Stimulated activated effector memory CD8-positive, alpha-beta T cell treated with anti-CD3 and anti-CD28 coated beads, Interleukin-12 subunit alpha, Interleukin-12 subunit beta, amount 100 ng/mL, for 72 hours (primary cell): ENCODE measurements at regions not wholly inside any gene's neighbourhood (a gene's known extent, or its start where the extent isn't known, plus 50 kb on each side); places are given as distances from the start of the nearest gene placed in this dataset.
"Not testable (repeated sequence)": the region's sequence is repeated elsewhere in the genome, so short reads cannot be mapped to it uniquely, and the experiment has no call there.

Experiments
- ATAC-seq: fragments of 150-1000 bp; cut with Tn5 transposase; 2 replicates; pipeline ENCODE4 v1.10.0; 2021
- DNase-seq, 2 donors: peaks; one replicate each; pipeline ENCODE4 v3.0.0; 2021 to 2022; ENCODE audit warnings: low spot score in 2 of 2
- H3K27ac Mint-ChIP-seq: one replicate; pipeline ENCODE4 v1.8.0; 2022; ENCODE audit warnings: mild to moderate bottlenecking, mixed read lengths
- H3K36me3 Mint-ChIP-seq: one replicate; pipeline ENCODE4 v1.8.0; 2022; ENCODE audit warnings: mild to moderate bottlenecking, mixed read lengths
- H3K4me1 Mint-ChIP-seq: one replicate; pipeline ENCODE4 v1.8.0; 2022; ENCODE audit warnings: mixed read lengths
- H3K4me3 Mint-ChIP-seq: one replicate; pipeline ENCODE4 v1.8.0; 2022; ENCODE audit warnings: mild to moderate bottlenecking, mixed read lengths
- H3K9me3 Mint-ChIP-seq: one replicate; pipeline ENCODE4 v1.8.0; 2022; ENCODE audit warnings: mixed read lengths

GRCh38 chr7:82665966-82666507 lies 222.5 kb upstream of the CACNA2D1 start:
- no peak overlapping the region for H3K27ac Mint-ChIP-seq
- H3K4me3 Mint-ChIP-seq, result no peak overlapping the region
- H3K9me3 Mint-ChIP-seq, result no peaks in the 10 kb centered on the region
- DNase-seq (no peak), ATAC-seq (no peak)
- no peaks in the 10 kb centered on the region for H3K36me3 Mint-ChIP-seq
- no peaks in the 10 kb centered on the region for H3K4me1 Mint-ChIP-seq

- ATAC-seq (no peak), DNase-seq (no peak)
- H3K27ac Mint-ChIP-seq, result no peak overlapping the region
- H3K4me1 Mint-ChIP-seq, result no peaks in the 10 kb centered on the region
- no peak overlapping the region for H3K4me3 Mint-ChIP-seq
- H3K36me3 Mint-ChIP-seq, result no peaks in the 10 kb centered on the region
- peaks cover 10% of the 10 kb centered on the region for H3K9me3 Mint-ChIP-seq
Measured at GRCh38 chr7:82655965-82656364, 212.4 kb upstream of the CACNA2D1 start.

DNA sequence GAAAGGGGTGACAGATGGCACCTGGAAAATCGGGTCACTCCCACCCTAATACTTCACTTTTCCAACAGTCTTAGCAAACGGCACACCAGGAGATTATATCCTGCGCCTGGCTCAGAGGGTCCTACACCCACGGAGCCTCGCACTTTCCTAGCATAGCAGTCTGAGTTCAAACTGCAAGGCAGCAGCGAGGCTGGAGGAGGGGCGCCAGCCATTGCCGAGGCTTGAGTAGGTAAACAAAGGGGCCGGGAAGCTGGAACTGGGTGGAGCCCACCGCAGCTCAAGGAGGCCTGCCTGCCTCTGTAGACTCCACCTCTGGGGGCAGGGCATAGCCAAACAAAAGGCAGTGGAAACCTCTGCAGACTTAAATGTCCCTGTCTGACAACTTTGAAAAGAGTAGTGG lies 206.5 kb upstream of the CACNA2D1 start:
- not testable (repeated sequence) for H3K27ac Mint-ChIP-seq, H3K4me1 Mint-ChIP-seq, H3K9me3 Mint-ChIP-seq, H3K36me3 Mint-ChIP-seq, H3K4me3 Mint-ChIP-seq, ATAC-seq, DNase-seq

DNA sequence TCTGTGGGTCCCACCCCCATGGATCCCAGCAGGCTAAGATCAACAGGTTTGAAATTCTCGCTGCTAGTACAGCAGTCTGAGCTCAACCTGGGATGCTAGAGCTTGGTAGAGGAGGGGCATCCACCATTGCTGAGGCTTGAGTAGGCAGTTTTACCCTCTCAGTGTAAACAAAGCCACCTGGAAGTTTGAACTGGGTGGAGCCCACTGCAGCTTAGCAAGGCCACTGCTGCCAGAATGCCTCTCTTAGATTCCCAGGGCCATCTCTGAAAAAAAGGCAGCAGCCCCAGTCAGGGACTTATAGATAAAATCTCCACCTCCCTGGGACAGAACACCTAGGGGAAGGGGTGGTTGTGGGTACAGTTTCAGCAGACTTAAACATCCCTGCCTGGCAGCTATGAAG lies 190.0 kb upstream of the CACNA2D1 start:
- peaks cover 6% of the 10 kb centered on the region for H3K9me3 Mint-ChIP-seq
- DNase-seq (no peak), ATAC-seq (no peak)
- H3K27ac Mint-ChIP-seq, result no peak overlapping the region
- H3K36me3 Mint-ChIP-seq, result no peaks in the 10 kb centered on the region
- no peaks in the 10 kb centered on the region for H3K4me1 Mint-ChIP-seq
- no peak overlapping the region for H3K4me3 Mint-ChIP-seq

- peaks cover 6% of the 10 kb centered on the region for H3K9me3 Mint-ChIP-seq
- H3K4me1 Mint-ChIP-seq, result no peaks in the 10 kb centered on the region
- no peak overlapping the region for H3K27ac Mint-ChIP-seq
- H3K4me3 Mint-ChIP-seq, result no peak overlapping the region
- DNase-seq (no peak), ATAC-seq (no peak)
- H3K36me3 Mint-ChIP-seq, result no peaks in the 10 kb centered on the region
Measured at GRCh38 chr7:82631998-82632397, 188.4 kb upstream of the CACNA2D1 start.

DNA sequence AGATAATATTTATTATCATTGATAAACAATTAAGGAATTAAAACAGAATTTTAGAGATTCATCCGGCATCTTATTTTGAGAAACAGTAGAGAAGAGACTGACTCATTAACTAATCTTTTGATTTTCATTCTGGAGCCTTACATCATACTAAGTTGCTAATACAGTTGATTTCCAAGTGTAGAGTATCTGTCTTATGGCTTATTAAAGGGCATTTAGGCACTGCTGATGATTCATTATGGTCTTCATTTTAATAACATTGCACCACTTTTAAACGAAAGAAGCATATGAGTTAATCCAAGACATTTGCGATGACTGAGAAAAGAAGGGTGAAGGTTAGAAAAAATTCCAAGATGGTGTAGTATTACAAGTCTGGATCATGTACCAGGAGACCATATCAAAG lies 186.0 kb upstream of the CACNA2D1 start:
- Mint-ChIP-seq H3K27ac (no peak overlapping the region), H3K4me3 (no peak overlapping the region), H3K36me3 (no peaks in the 10 kb centered on the region), H3K9me3 (peaks cover 2% of the 10 kb centered on the region), H3K4me1 (no peaks in the 10 kb centered on the region)
- no peak for ATAC-seq
- DNase-seq, result no peak

DNA sequence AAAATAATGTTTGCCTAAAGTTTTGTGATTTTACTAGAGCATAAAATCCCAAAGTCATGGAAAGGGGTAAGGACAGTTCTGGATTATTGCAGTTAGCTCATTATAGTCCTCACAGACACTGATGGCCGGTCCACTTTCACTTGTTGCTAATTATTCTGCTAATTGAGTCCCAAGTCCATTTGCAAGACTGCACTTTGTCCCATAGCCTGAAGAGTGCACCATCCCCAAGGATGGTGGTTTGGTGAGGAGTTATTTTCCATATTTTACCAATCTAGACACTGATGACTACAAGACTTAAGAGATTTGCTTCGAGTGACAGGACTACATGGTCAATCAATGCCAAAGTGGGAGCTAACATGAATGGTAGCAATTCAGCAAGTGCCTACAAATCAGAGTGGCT lies 181.8 kb upstream of the CACNA2D1 start:
- H3K9me3 Mint-ChIP-seq, result peaks cover 6% of the 10 kb centered on the region
- no peak for DNase-seq
- ATAC-seq, result no peak
- no peaks in the 10 kb centered on the region for H3K36me3 Mint-ChIP-seq
- H3K27ac Mint-ChIP-seq, result no peak overlapping the region
- no peaks in the 10 kb centered on the region for H3K4me1 Mint-ChIP-seq
- no peak overlapping the region for H3K4me3 Mint-ChIP-seq

- Mint-ChIP-seq H3K9me3 (peaks cover 6% of the 10 kb centered on the region), H3K4me3 (no peak overlapping the region), H3K27ac (no peak overlapping the region), H3K4me1 (no peaks in the 10 kb centered on the region), H3K36me3 (no peaks in the 10 kb centered on the region)
- no peak for ATAC-seq
- DNase-seq, result no peak
Measured at GRCh38 chr7:82624965-82625364, 181.4 kb upstream of the CACNA2D1 start.

GRCh38 chr7:82624337-82624736 lies 180.8 kb upstream of the CACNA2D1 start:
- DNase-seq (no peak), ATAC-seq (no peak)
- Mint-ChIP-seq H3K9me3 (peaks cover 5% of the 10 kb centered on the region), H3K36me3 (no peaks in the 10 kb centered on the region), H3K27ac (no peak overlapping the region), H3K4me1 (no peaks in the 10 kb centered on the region), H3K4me3 (no peak overlapping the region)

DNA sequence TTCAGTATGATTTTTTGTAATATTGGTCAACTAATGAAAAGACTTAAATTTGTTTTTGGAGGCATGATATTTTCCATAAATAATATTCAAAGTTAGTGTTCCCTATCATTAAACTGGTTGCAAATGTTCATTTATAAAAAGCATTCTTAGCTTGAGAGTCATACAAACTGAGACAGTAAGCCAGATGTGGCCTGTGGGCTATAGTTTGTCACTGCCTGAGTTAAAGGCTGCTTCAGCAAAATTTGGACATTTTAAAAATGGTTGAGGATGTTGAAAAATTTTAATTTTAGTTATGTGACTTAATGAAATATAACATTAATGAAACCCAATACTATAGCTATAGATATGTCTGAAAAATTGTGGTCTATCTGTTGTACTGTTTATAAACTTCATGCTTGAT lies 180.2 kb upstream of the CACNA2D1 start:
- no peak for DNase-seq
- Mint-ChIP-seq H3K4me1 (no peaks in the 10 kb centered on the region), H3K36me3 (no peaks in the 10 kb centered on the region), H3K27ac (no peak overlapping the region), H3K4me3 (no peak overlapping the region), H3K9me3 (peaks cover 3% of the 10 kb centered on the region)
- no peak for ATAC-seq

DNA sequence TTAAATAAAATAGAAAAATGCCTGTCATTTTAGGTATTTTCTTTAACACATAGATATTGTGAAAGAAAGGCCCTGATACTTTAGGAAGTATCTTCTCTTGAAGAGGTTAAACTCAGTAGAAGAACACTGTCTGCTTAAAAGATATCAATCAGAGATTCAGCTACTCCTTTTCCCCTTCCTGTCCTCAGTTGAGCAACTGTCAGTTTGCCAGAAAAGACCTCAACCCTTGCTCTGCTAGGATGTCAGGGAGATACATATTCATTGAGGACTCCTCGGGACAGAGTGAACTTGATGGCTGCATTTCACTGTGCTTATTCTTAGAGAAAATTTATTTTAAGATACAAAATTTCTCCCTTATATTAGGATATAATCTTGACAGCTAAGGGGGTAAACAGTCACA lies 173.6 kb upstream of the CACNA2D1 start:
- no peak for ATAC-seq
- Mint-ChIP-seq H3K36me3 (no peaks in the 10 kb centered on the region), H3K9me3 (peaks cover 3% of the 10 kb centered on the region), H3K27ac (no peak overlapping the region), H3K4me1 (no peaks in the 10 kb centered on the region), H3K4me3 (no peak overlapping the region)
- no peak for DNase-seq

- H3K9me3 Mint-ChIP-seq, result peaks cover 2% of the 10 kb centered on the region
- H3K27ac Mint-ChIP-seq, result no peak overlapping the region
- H3K4me3 Mint-ChIP-seq, result no peak overlapping the region
- no peak for ATAC-seq
- DNase-seq, result no peak
- H3K4me1 Mint-ChIP-seq, result no peaks in the 10 kb centered on the region
- no peaks in the 10 kb centered on the region for H3K36me3 Mint-ChIP-seq
Measured at GRCh38 chr7:82616059-82616728, 172.6 kb upstream of the CACNA2D1 start.

DNA sequence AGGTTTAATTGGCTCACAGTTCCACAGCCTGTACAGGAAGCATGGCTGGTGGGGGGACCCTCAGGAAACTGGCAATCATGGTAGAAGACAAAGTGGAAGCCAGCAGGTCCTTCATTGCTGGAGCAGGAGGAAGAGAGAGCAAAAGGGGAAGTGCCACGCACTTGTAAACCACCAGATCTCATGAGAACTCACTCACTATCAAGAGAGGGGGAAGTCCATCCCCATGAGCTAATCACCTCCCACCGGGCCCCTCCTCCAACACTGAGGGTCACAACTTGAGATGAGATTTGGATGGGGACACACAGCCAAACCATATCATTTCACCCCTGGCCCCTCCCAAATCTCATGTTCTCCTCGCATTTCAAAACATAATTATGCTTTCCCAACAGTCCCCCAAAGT lies 171.9 kb upstream of the CACNA2D1 start:
- Mint-ChIP-seq H3K36me3 (no peaks in the 10 kb centered on the region), H3K4me3 (no peak overlapping the region), H3K4me1 (no peaks in the 10 kb centered on the region), H3K27ac (no peak overlapping the region), H3K9me3 (no peaks in the 10 kb centered on the region)
- DNase-seq (no peak), ATAC-seq (no peak)

- Mint-ChIP-seq H3K9me3 (peaks cover 3% of the 10 kb centered on the region), H3K4me3 (no peak overlapping the region), H3K4me1 (no peaks in the 10 kb centered on the region), H3K27ac (no peak overlapping the region), H3K36me3 (no peaks in the 10 kb centered on the region)
- DNase-seq, result no peak
- no peak for ATAC-seq
Measured at GRCh38 chr7:82609746-82610145, 166.2 kb upstream of the CACNA2D1 start.

DNA sequence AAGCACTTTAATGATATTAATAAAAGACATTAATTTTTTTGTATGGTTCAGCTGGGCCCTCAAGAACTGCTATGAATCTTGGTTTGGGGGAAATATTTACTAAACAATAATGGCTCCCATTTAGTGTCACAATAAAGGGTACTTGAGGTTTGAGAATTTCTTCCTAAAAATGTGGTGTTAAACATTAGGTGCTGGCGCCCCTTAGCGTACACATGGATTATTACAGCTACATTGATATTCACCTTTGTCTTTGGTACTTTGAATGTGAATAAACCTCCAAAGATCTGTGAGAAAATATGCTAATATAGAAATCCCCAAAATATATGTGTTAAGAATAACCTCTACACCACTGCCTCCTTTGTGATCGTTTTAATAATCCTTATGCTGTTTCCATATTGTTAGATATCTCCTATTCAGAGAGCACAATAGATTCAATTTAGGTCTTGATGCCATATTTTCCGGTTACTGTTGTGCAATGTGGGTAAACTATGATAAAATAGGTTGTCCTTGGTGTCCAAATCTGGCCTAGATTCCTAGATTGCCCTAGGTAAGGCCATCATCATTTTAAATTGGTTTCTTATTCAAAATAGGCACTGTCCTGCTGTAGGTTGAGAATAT lies 161.8 kb upstream of the CACNA2D1 start:
- no peak overlapping the region for H3K4me3 Mint-ChIP-seq
- H3K9me3 Mint-ChIP-seq, result peaks cover 3% of the 10 kb centered on the region
- H3K27ac Mint-ChIP-seq, result no peak overlapping the region
- H3K36me3 Mint-ChIP-seq, result no peaks in the 10 kb centered on the region
- ATAC-seq, result no peak
- DNase-seq, result no peak
- H3K4me1 Mint-ChIP-seq, result no peaks in the 10 kb centered on the region

DNA sequence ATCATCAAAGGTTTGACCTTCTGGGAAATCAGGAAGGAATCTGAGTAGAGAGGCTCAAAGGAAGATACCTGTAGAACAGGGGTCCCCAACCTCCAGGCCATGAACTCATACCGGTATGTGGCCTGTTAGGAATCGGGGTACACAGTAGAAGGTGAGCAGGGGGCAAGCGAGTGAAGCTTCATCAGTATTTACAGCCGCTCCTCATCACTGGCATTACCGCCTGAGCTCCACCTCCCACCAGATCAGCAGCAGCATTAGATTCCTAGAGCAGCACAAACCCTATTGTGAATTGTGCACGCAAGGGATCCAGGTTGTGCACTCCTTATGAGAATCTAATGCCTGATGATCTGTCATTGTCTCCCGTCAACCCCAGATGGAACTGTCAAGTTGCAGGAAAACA lies 158.5 kb upstream of the CACNA2D1 start:
- no peak overlapping the region for H3K27ac Mint-ChIP-seq
- no peaks in the 10 kb centered on the region for H3K9me3 Mint-ChIP-seq
- H3K4me1 Mint-ChIP-seq, result no peaks in the 10 kb centered on the region
- H3K4me3 Mint-ChIP-seq, result no peak overlapping the region
- no peaks in the 10 kb centered on the region for H3K36me3 Mint-ChIP-seq
- DNase-seq (no peak), ATAC-seq (no peak)
